ENCODE measurements at regions not wholly inside any gene's neighbourhood (a gene's known extent, or its start where the extent isn't known, plus 50 kb on each side); places are given as distances from the start of the nearest gene placed in this dataset.

- intact Hi-C loops (cut with DNase I) = no loop called here
- DNase-seq (no peak), ATAC-seq (ENCODE audit: poor library complexity) (no peak)
These were observed 115.3 kb upstream of the SOX9 start for GRCh38 chr17:72005332-72006163.

GRCh38 chr17:72008236-72008876 is 112.5 kb upstream of the SOX9 start:
- ATAC-seq (ENCODE audit: poor library complexity) = no peak
- intact Hi-C loops (cut with DNase I) = no loop called here

GRCh38 chr17:72011561-72011960 is 109.3 kb upstream of the SOX9 start:
- ATAC-seq (ENCODE audit: poor library complexity) (no peak), DNase-seq (no peak)
- intact Hi-C loops (cut with DNase I) = no loop called here

More at GRCh38 chr17:72008236-72008876, 112.5 kb upstream of the SOX9 start:
- no peak for DNase-seq

GRCh38 chr17:72021417-72022041 is 99.3 kb upstream of the SOX9 start:
- ATAC-seq (ENCODE audit: poor library complexity) (no peak), DNase-seq (no peak)
- intact Hi-C loops (cut with DNase I) = no loop called here

GRCh38 chr17:72022328-72023275 is 98.2 kb upstream of the SOX9 start:
- DNase-seq (no peak), ATAC-seq (ENCODE audit: poor library complexity) (no peak)
- intact Hi-C loops (cut with DNase I) = no loop called here

- intact Hi-C loops (cut with DNase I) = no loop called here
- DNase-seq (no peak), ATAC-seq (ENCODE audit: poor library complexity) (no peak)
These were observed 96.4 kb upstream of the SOX9 start for GRCh38 chr17:72024457-72024856.

- intact Hi-C loops (cut with DNase I) = no loop called here
- DNase-seq (no peak), ATAC-seq (ENCODE audit: poor library complexity) (no peak)
These were observed 95.7 kb upstream of the SOX9 start for GRCh38 chr17:72025113-72025512.

GRCh38 chr17:72030067-72030899 is 90.5 kb upstream of the SOX9 start:
- intact Hi-C loops (cut with DNase I) = no loop called here

GRCh38 chr17:72031219-72031884 is 89.5 kb upstream of the SOX9 start:
- DNase-seq (no peak), ATAC-seq (ENCODE audit: poor library complexity) (no peak)
- intact Hi-C loops (cut with DNase I) = no loop called here

More at GRCh38 chr17:72030067-72030899, 90.5 kb upstream of the SOX9 start:
- ATAC-seq (ENCODE audit: poor library complexity) (peak; percentile 85), DNase-seq (peak; percentile 48)

- intact Hi-C loops (cut with DNase I) = no loop called here
- DNase-seq (no peak), ATAC-seq (ENCODE audit: poor library complexity) (no peak)
These were observed 87.5 kb upstream of the SOX9 start for GRCh38 chr17:72033334-72033733.

GRCh38 chr17:72034000-72034399 is 86.8 kb upstream of the SOX9 start:
- ATAC-seq (ENCODE audit: poor library complexity) = no peak
- intact Hi-C loops (cut with DNase I) = no loop called here
- DNase-seq = no peak

GRCh38 chr17:72038427-72038826 is 82.4 kb upstream of the SOX9 start:
- ATAC-seq (ENCODE audit: poor library complexity) = no peak
- intact Hi-C loops (cut with DNase I) = no loop called here

GRCh38 chr17:72039490-72039889 is 81.3 kb upstream of the SOX9 start:
- ATAC-seq (ENCODE audit: poor library complexity) (no peak), DNase-seq (no peak)
- intact Hi-C loops (cut with DNase I) = no loop called here

More at GRCh38 chr17:72038427-72038826, 82.4 kb upstream of the SOX9 start:
- no peak for DNase-seq

- DNase-seq (no peak), ATAC-seq (ENCODE audit: poor library complexity) (no peak)
- intact Hi-C loops (cut with DNase I) = no loop called here
These were observed 74.6 kb upstream of the SOX9 start for GRCh38 chr17:72046178-72046577.

- ATAC-seq (ENCODE audit: poor library complexity) (no peak), DNase-seq (no peak)
- intact Hi-C loops (cut with DNase I) = no loop called here
These were observed 73.9 kb upstream of the SOX9 start for GRCh38 chr17:72046643-72047612.

- ATAC-seq (ENCODE audit: poor library complexity) (no peak), DNase-seq (no peak)
- intact Hi-C loops (cut with DNase I) = no loop called here
These were observed 70.9 kb upstream of the SOX9 start for GRCh38 chr17:72049914-72050313.

Data from Right ventricle myocardium superior (tissue), 1 donor.